Panc1 (cell line): ENCODE measurements at regions not wholly inside any gene's neighbourhood (a gene's known extent, or its start where the extent isn't known, plus 50 kb on each side); places are given as distances from the start of the nearest gene placed in this dataset.

ENCODE experiments used
- ATAC-seq: fragments of 200-7000 bp; cut with Tn5 transposase; 2 replicates; pipeline ENCODE4 v1.9.1; 2020; ENCODE audit warnings: mild to moderate bottlenecking, moderate library complexity
- BruUV-seq: library from RNA; stranded (reverse); fragments of 400-500 nt; replicated peaks from 2 replicates; lab custom pipeline; 2021; lab: Mats Ljungman, UMichigan
- CTCF ChIA-PET: fragments of 300-600 bp; sonication (Branson Sonifier 250); formaldehyde crosslinking; loops from one replicate; lab custom pipeline; 2022; ENCODE audit warnings: antibody characterized with exemption; lab: Charles Lee
- POLR2A ChIA-PET: fragments of 300-600 bp; sonication (Branson Sonifier 250); formaldehyde crosslinking; loops from one replicate; lab custom pipeline; 2022; ENCODE audit warnings: antibody characterized with exemption; lab: Charles Lee
- DNase-seq: peaks from one replicate; pipeline ENCODE4 v3.0.0-alpha.2; 2010; ENCODE audit warnings: low read depth, low spot score
- H3K27ac ChIP-seq: 2 replicates; pipeline ENCODE4 v1.5.1; 2011; ENCODE audit warnings: mild to moderate bottlenecking, low read length, inconsistent platforms
- H3K27me3 ChIP-seq: fragments of 200-500 bp; sonication (Bioruptor generic); 2 replicates; pipeline ENCODE4 v1.6.0; 2014; ENCODE audit warnings: low read length, inconsistent platforms; ENCODE audit not compliant: control insufficient read depth, insufficient read depth
- H3K36me3 ChIP-seq: fragments of 200-500 bp; sonication (Bioruptor generic); 2 replicates; pipeline ENCODE4 v1.5.1; 2014; ENCODE audit warnings: inconsistent platforms, mild to moderate bottlenecking, low read length, moderate library complexity; ENCODE audit not compliant: control insufficient read depth, insufficient read depth
- H3K4me1 ChIP-seq: 2 replicates; pipeline ENCODE4 v1.5.1; 2011; ENCODE audit warnings: inconsistent platforms, mild to moderate bottlenecking, low read length, moderate library complexity; ENCODE audit not compliant: control insufficient read depth, insufficient read depth
- H3K4me3 ChIP-seq, 2 experiments: 2 replicates each; pipeline ENCODE4 v1.5.1; 2011 to 2012; ENCODE audit warnings: low read depth in 2 of 2, low read length in 2 of 2, mild to moderate bottlenecking in 2 of 2, inconsistent platforms in 1 of 2, moderate library complexity in 1 of 2
- H3K9me3 ChIP-seq: fragments of 200-500 bp; sonication (Bioruptor generic); 2 replicates; pipeline ENCODE4 v1.5.1; 2014; ENCODE audit warnings: low read depth, mild to moderate bottlenecking, inconsistent platforms, low read length, moderate library complexity; ENCODE audit not compliant: control insufficient read depth, insufficient read depth
- POLR2AphosphoS5 ChIP-seq: IDR thresholded peaks from 2 replicates; pipeline ENCODE4 v1.6.1; 2012; ENCODE audit warnings: mild to moderate bottlenecking, low read depth, low read length, moderate library complexity
- SIN3A ChIP-seq: IDR thresholded peaks from 2 replicates; pipeline ENCODE4 v1.6.1; 2012; ENCODE audit warnings: low read depth, mild to moderate bottlenecking, low read length, moderate library complexity, borderline replicate concordance; ENCODE audit not compliant: insufficient read depth
- TCF7L2 ChIP-seq: IDR thresholded peaks from 2 replicates; pipeline ENCODE4 v1.6.1; 2011; ENCODE audit warnings: mild to moderate bottlenecking, low read depth, low read length, inconsistent platforms
- in situ Hi-C: cut with HindIII; loops from 2 replicates; pipeline ENCODE4 v1.10.0; 2016; ENCODE audit warnings: low sequenced_read_pairs, low pct_unique_long_range_greater_than_20kb
- intact Hi-C: fragments of 100-400 bp; cut with micrococcal nuclease; formaldehyde crosslinking; loops from one replicate; pipeline ENCODE4 v1.10.0; 2022; ENCODE audit not compliant: unreplicated experiment
- TF ChIP-seq, protein P1 (sequence below): fragments of 450-650 bp; IDR thresholded peaks from 2 replicates; pipeline ENCODE4 v1.5.1; 2017; ENCODE audit warnings: mild to moderate bottlenecking
- TF ChIP-seq, protein P2 (sequence below), 2 experiments: IDR thresholded peaks; 2 replicates each; pipeline ENCODE4 v1.6.1; 2011 to 2012; ENCODE audit warnings: low read depth in 2 of 2, control low read depth in 1 of 2, low read length in 1 of 2, mild to moderate bottlenecking in 1 of 2, moderate library complexity in 1 of 2; ENCODE audit not compliant: insufficient read depth in 1 of 2

DNA sequence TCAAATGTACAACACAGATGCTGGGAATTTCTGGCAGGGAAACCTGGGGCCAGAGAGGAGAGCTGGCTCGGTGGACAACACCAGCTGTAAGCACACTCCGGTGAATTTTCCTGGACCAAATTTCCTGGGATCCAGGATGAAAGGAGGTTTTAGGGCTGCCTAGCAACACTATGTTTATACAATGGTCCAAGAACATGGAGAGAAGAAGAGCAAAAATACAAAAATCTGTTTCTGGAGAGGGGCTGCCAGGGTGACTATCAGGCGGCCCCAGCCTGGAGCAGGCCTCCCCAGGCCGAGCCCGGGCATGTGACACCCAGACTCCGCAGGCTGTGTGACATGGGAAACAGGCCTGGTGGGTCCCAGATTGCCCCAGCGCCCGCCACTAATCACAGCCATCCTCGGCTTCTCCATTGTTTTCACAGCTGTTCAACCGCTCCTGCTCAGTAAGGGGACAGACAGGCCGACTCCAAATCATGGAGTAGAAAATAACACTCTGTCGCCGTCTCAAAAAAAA is 336.0 kb upstream of the NFIA start:
- ChIA-PET POLR2A (no interaction called here), CTCF (no interaction called here)
- intact Hi-C loops (no loop called here), in situ Hi-C loops (no loop called here)
- no peak for TF ChIP-seq POLR2AphosphoS5
- TF ChIP-seq TCF7L2 = no peak
- TF ChIP-seq, protein P1, sequence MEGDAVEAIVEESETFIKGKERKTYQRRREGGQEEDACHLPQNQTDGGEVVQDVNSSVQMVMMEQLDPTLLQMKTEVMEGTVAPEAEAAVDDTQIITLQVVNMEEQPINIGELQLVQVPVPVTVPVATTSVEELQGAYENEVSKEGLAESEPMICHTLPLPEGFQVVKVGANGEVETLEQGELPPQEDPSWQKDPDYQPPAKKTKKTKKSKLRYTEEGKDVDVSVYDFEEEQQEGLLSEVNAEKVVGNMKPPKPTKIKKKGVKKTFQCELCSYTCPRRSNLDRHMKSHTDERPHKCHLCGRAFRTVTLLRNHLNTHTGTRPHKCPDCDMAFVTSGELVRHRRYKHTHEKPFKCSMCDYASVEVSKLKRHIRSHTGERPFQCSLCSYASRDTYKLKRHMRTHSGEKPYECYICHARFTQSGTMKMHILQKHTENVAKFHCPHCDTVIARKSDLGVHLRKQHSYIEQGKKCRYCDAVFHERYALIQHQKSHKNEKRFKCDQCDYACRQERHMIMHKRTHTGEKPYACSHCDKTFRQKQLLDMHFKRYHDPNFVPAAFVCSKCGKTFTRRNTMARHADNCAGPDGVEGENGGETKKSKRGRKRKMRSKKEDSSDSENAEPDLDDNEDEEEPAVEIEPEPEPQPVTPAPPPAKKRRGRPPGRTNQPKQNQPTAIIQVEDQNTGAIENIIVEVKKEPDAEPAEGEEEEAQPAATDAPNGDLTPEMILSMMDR = no peak
- no peak for TF ChIP-seq SIN3A
- TF ChIP-seq, protein P2, sequence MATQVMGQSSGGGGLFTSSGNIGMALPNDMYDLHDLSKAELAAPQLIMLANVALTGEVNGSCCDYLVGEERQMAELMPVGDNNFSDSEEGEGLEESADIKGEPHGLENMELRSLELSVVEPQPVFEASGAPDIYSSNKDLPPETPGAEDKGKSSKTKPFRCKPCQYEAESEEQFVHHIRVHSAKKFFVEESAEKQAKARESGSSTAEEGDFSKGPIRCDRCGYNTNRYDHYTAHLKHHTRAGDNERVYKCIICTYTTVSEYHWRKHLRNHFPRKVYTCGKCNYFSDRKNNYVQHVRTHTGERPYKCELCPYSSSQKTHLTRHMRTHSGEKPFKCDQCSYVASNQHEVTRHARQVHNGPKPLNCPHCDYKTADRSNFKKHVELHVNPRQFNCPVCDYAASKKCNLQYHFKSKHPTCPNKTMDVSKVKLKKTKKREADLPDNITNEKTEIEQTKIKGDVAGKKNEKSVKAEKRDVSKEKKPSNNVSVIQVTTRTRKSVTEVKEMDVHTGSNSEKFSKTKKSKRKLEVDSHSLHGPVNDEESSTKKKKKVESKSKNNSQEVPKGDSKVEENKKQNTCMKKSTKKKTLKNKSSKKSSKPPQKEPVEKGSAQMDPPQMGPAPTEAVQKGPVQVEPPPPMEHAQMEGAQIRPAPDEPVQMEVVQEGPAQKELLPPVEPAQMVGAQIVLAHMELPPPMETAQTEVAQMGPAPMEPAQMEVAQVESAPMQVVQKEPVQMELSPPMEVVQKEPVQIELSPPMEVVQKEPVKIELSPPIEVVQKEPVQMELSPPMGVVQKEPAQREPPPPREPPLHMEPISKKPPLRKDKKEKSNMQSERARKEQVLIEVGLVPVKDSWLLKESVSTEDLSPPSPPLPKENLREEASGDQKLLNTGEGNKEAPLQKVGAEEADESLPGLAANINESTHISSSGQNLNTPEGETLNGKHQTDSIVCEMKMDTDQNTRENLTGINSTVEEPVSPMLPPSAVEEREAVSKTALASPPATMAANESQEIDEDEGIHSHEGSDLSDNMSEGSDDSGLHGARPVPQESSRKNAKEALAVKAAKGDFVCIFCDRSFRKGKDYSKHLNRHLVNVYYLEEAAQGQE (IDR thresholded peaks at IDR 0.05; ENCODE audit: insufficient read depth in 1 of 2, low read depth in 2 of 2, low read length in 1 of 2) = no peak
- Histone ChIP-seq H3K27me3 (no peaks in the 10 kb centered on the region), H3K9me3 (no peaks in the 10 kb centered on the region), H3K4me1 (no peaks in the 10 kb centered on the region), H3K27ac (no peak overlapping the region), H3K4me3 (no peak overlapping the region), H3K36me3 (no peaks in the 10 kb centered on the region)
- BruUV-seq = no TSS peak
- DNase-seq (no peak), ATAC-seq (no peak)

DNA sequence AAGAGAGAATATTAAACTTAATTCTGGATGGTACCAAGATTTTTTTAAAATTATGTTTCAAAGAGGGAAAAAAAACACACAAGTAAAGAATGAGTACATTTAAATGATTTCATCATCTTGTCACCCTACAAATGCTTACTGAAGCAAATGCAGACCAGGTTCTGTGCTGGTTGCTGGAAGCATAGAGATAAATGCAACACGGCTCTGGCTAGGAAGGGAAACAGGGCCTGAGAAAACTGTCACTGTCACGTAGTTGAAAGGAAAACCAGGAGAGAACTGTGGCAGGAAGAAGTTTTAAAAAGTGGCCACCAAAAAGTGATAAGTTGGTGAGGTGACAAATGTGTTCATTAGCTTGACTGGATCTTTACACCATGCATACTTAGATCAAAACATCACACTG is 336.9 kb upstream of the NFIA start:
- Histone ChIP-seq H3K4me1 (no peaks in the 10 kb centered on the region), H3K27me3 (no peaks in the 10 kb centered on the region), H3K27ac (no peak overlapping the region), H3K9me3 (no peaks in the 10 kb centered on the region), H3K4me3 (no peak overlapping the region), H3K36me3 (no peaks in the 10 kb centered on the region)
- ChIA-PET CTCF (no interaction called here), POLR2A (no interaction called here)
- no TSS peak for BruUV-seq
- in situ Hi-C loops = no loop called here
- DNase-seq (no peak), ATAC-seq (no peak)
- intact Hi-C loops = no loop called here
- TF ChIP-seq, protein P2 (IDR thresholded peaks at IDR 0.05; ENCODE audit: insufficient read depth in 1 of 2, low read depth in 2 of 2, low read length in 1 of 2) = no peak
- TF ChIP-seq, protein P1 = no peak
- TF ChIP-seq POLR2AphosphoS5 (no peak), SIN3A (no peak), TCF7L2 (no peak)
